ENCODE measurements at regions not wholly inside any gene's neighbourhood (a gene's known extent, or its start where the extent isn't known, plus 50 kb on each side); places are given as distances from the start of the nearest gene placed in this dataset.
A peak's percentile ranks its signal among the peaks of the same experiment; 100 is the strongest.

GRCh38 chr3:5520237-5520636 lies 332.7 kb downstream of the EDEM1 start:
- in situ Hi-C loops (cut with MboI): no loop called here
- 30% methylated on average over 5 of the region's 5 CpGs for WGBS (ENCODE audit: insufficient coverage, low coverage, missing lambda C conversion rate)
- Histone ChIP-seq H3K4me1 (replicated peaks in 1 of 2; ENCODE audit: control insufficient read depth in 2 of 2, insufficient read depth in 2 of 2, low read length in 2 of 2) (no peaks in the 10 kb centered on the region; a peak in 2 of 5 replicates), H3K9ac (ENCODE audit: insufficient read depth in 1 of 2, low read depth in 2 of 2, low read length in 2 of 2) (no peak overlapping the region), H4K20me1 (replicated peaks; ENCODE audit: control insufficient read depth, insufficient read depth, low read length) (no peaks in the 10 kb centered on the region), H2AFZ (ENCODE audit: low read depth, low read length) (peak overlapping the region; percentile 70), H3K9me3 (replicated peaks; ENCODE audit: control insufficient read depth, insufficient read depth, low read depth, low read length) (no peaks in the 10 kb centered on the region), H3K36me3 (ENCODE audit: control insufficient read depth, insufficient read depth, low read length) (no peaks in the 10 kb centered on the region), H3K4me3 (no peak overlapping the region), H3K9me1 (ENCODE audit: control insufficient read depth, insufficient read depth, low read length) (no peaks in the 10 kb centered on the region), H3K27me3 (ENCODE audit: control insufficient read depth in 2 of 2, insufficient read depth in 2 of 2, low read length in 2 of 2) (no peaks in the 10 kb centered on the region), H3K4me2 (ENCODE audit: insufficient read depth, low read length) (no peak overlapping the region), H3K27ac (ENCODE audit: extremely low read depth, low read depth, low read length) (no peak overlapping the region), H3K79me2 (ENCODE audit: control insufficient read depth, insufficient read depth, low read length) (no peaks in the 10 kb centered on the region)
- ATAC-seq (peak; percentile 100), DNase-seq (ENCODE audit: extremely low read depth in 1 of 4, low spot score in 3 of 4) (peak; percentile 71 to 83 (median 76)), FAIRE-seq (peak; percentile 83)
- ChIA-PET POLR2A (no interaction called here), CTCF (ENCODE audit: low intra/inter-chr PET ratio) (no interaction called here)
- no TSS peak for BruUV-seq (replicated peaks)
- intact Hi-C loops (cut with micrococcal nuclease): loop anchor here (5.0 kb wide), 1 partner anchor 192 kb away; no protein-coding TSS in a partner anchor
- TF ChIP-seq SREBF1 (IDR thresholded peaks at IDR 0.05; ENCODE audit: borderline replicate concordance, low read depth, low read length) (no peak), SPI1 (IDR thresholded peaks at IDR 0.05; ENCODE audit: borderline replicate concordance, low read depth, low read length) (no peak), NR1H2 (CRISPR knock-in tag; IDR thresholded peaks at IDR 0.05) (no peak), RBM22 (IDR thresholded peaks at IDR 0.05; ENCODE audit: low read depth, low read length, poor library complexity, severe bottlenecking) (no peak), RAD51 (IDR thresholded peaks at IDR 0.05; ENCODE audit: borderline replicate concordance, low read depth) (peak; percentile 94), ZNF609 (CRISPR knock-in tag; IDR thresholded peaks at IDR 0.05; ENCODE audit: borderline replicate concordance) (no peak), TSC22D4 (tag; IDR thresholded peaks at IDR 0.05) (no peak), JUN (IDR thresholded peaks at IDR 0.05; ENCODE audit: borderline replicate concordance, low read depth, low read length) (peak; percentile 53; the same call in 1 of the 2 replicates), JUN (CRISPR knock-in tag; IDR thresholded peaks at IDR 0.05; ENCODE audit: borderline replicate concordance) (no peak), USF1 (CRISPR knock-in tag; IDR thresholded peaks at IDR 0.05) (peak; percentile 96), ZNF696 (CRISPR knock-in tag; conservative IDR thresholded peaks at IDR 0.05) (no peak), MYC (IDR thresholded peaks at IDR 0.05; ENCODE audit: low read depth, low read length) (0 out of 2 replicates have a peak, but pooled peaks have one; percentile 22), MYC (CRISPR knock-in tag; IDR thresholded peaks at IDR 0.05; ENCODE audit: borderline replicate concordance, low read depth) (no peak), RBM25 (IDR thresholded peaks at IDR 0.05; ENCODE audit: low read depth, low read length, severe bottlenecking) (peak; percentile 50), ATF1 (CRISPR knock-in tag; IDR thresholded peaks at IDR 0.05) (no peak), ATF1 (tag; IDR thresholded peaks at IDR 0.05) (peak; percentile 76), USF2 (CRISPR knock-in tag; IDR thresholded peaks at IDR 0.05) (peak; percentile 98), CXXC5 (CRISPR knock-in tag; IDR thresholded peaks at IDR 0.05) (0 out of 2 replicates have a peak, but pooled peaks have one; percentile 25), EHMT2 (IDR thresholded peaks at IDR 0.05) (peak; percentile 83)
